AG09309 (cell line): ENCODE measurements at regions not wholly inside any gene's neighbourhood (a gene's known extent, or its start where the extent isn't known, plus 50 kb on each side); places are given as distances from the start of the nearest gene placed in this dataset.
"Not testable (repeated sequence)": the region's sequence is repeated elsewhere in the genome, so short reads cannot be mapped to it uniquely, and the experiment has no call there.

Experiments
- DNase-seq: peaks from one replicate; pipeline ENCODE4 v3.0.0-alpha.2; 2010; ENCODE audit warnings: low read depth
- H3K4me3 ChIP-seq: 2 replicates; pipeline ENCODE4 v1.5.1; 2011; ENCODE audit warnings: mild to moderate bottlenecking, low read depth, low read length, moderate library complexity; ENCODE audit not compliant: control insufficient read depth
- CTCF ChIP-seq: IDR thresholded peaks from 2 replicates; pipeline ENCODE4 v1.5.1; 2011; ENCODE audit warnings: mild to moderate bottlenecking, low read depth, low read length, inconsistent platforms; ENCODE audit not compliant: insufficient read depth, control insufficient read depth; ENCODE audit errors: missing control alignments

- H3K4me3 ChIP-seq = no peak overlapping the region
- DNase-seq = no peak
- no peak for TF ChIP-seq CTCF
These were observed 227.8 kb downstream of the NDUFA10 start for GRCh38 chr2:239797316-239797715.

DNA sequence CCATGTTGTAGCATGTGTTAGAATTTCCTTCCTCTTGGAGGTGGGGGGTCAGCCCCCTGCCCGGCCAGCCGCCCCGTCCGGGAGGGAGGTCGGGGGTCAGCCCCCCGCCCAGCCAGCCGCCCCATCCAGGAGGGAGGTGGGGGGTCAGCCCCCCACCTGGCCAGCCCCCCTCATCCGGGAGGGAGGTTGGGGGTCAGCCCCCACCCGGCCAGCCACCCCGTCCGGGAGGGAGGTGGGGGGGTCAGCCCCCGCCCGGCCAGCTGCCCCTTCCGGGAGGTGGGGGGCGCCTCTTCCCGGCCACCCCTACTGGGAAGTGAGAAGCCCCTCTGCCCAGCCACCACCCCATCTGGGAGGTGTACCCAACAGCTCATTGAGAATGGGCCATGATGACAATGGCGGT, 229.4 kb downstream of the NDUFA10 start:
- not testable (repeated sequence) for H3K4me3 ChIP-seq

GRCh38 chr2:239793836-239794235, 231.3 kb downstream of the NDUFA10 start:
- no peak for DNase-seq
- no peak for TF ChIP-seq CTCF
- no peak overlapping the region for H3K4me3 ChIP-seq

More for the DNA sequence above, 229.4 kb downstream of the NDUFA10 start:
- DNase-seq = not testable (repeated sequence)

DNA sequence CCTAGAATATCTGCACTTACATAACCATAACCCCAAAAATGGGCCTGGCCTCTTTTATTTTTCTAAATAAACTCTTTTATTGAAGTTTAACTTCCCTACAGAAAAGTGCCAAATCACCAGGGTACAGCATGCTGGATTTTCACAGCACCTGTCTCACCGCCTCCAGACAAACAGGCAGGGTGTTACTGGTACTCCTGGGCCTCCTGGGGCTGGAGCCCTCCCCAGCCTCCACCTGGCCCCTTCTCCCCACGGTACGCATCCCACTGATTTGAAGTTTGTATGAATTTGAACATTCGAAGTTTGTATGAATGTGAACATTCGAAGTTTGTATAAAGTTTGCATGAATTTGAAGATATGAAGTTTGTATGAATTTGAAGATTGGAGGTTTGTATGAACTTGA, 232.1 kb downstream of the NDUFA10 start:
- no peak overlapping the region for H3K4me3 ChIP-seq
- no peak for TF ChIP-seq CTCF
- DNase-seq = no peak

DNA sequence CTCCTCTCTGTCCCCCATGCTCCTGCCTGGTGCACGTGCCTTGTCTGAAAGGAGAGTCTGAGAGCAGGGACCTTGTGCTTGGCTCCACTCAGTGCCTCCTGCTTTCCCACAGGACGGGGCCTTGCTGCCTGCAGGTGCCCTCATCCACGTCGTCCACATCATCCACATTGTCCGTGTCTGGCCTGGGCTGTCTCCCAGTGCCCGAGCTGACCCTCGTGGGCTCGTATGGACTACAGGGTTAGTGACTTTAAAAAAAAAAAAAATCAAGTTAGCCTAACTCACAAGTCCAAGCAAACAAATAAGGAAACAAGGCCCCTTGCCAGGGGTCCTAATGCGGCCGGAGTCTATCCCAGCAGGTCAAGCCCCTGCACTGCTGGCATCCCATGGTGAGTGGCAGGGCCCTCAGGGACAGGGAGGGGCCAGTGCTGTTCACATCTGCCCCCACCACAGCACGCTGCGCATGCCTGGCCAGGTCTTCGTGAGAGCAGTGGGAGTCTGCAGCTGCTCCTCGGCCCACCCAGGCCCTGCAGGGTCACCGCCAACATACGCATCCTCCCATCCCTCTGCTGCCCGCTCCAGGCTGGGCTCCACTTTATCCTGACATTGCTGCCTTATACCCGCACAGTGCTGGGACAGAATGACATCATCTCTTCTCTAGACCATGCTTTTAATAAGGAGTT, 232.6 kb downstream of the NDUFA10 start:
- no peak for DNase-seq
- no peak overlapping the region for H3K4me3 ChIP-seq
- TF ChIP-seq CTCF = no peak

DNA sequence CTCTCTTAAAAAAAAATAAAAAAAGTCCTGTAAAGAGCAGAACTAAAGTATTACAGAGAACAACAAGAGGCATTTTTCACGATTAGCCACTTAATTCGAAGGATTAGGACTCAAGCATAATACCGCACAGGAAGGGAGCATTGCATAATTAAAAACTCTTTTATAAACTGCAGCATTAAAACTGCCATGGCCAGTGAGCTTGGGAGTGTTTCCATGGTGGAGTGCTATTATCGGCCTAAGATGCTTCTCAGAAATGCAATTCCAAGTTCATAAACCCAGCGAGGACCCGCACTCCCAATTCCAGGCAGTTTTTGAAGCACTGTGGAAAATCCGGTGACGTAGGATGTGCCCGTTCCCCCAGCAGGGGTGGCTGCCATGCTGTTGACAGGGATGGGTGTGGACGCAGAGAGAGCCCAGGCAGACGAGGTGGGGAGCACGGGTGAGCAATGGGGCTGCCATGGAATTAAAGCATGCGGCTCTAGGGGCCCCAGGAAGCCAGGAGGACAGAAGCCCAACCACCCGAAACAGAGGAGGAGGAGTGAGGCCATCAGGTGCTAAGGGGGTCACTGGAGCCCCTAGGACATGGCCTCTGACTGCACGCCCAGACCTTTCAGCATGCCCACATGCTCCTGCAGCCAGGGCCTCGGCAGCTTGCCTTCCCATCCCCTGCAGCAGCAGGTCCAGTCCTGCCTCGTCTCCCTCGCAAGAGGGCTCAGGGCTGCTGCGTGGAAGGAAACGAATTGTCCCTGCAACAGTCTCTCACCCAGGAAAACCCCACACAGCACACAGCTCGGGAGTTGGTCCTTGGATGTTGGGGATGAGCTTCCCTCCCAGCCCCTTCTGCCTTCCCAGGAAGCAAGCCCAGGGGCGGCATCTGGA, 233.4 kb downstream of the NDUFA10 start:
- no peak for DNase-seq
- no peak for TF ChIP-seq CTCF
- no peak overlapping the region for H3K4me3 ChIP-seq

DNA sequence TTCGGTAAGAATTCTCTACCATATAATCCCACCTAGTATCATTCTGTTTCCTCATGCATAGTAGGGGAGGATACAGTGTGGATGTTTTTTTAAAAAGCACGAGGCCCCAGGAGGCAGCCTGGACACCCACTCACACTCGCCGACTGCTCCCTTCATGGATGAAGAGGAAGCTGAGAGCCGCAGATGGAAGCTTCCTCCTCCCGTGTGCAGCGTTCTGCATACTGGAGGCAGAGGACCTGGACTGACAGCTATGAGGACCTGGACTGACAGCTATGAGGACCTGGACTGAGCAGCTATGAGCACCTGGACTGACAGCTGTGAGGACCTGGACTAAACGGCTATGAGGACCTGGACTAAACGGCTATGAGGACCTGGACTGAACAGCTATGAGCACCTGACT, 234.4 kb downstream of the NDUFA10 start:
- no peak for TF ChIP-seq CTCF
- no peak overlapping the region for H3K4me3 ChIP-seq
- no peak for DNase-seq
